ENCODE measurements at regions not wholly inside any gene's neighbourhood (a gene's known extent, or its start where the extent isn't known, plus 50 kb on each side); places are given as distances from the start of the nearest gene placed in this dataset.

DNA sequence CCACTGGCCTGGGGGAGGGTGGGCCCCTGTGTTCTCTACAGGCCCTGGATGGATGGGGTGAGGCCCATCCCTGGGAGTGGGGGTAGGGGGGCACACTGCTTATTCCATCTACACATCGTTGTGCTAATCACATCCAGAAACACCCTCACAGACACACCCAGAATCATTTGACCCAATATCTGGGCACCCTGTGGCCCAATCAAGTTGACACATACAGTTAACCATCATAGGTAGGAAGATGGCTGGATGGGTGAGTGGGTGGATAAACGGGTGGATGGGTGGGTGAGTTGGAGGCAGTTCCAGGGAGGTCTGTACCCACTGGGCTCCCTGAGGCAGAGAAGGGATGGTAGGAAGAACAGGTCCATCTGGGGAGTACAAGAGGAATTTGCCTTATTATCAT lies 81.3 kb upstream of the LINC01488 start:
- no peak for TF ChIP-seq EP300 (IDR thresholded peaks at IDR 0.05)
- TF ChIP-seq, protein P1, sequence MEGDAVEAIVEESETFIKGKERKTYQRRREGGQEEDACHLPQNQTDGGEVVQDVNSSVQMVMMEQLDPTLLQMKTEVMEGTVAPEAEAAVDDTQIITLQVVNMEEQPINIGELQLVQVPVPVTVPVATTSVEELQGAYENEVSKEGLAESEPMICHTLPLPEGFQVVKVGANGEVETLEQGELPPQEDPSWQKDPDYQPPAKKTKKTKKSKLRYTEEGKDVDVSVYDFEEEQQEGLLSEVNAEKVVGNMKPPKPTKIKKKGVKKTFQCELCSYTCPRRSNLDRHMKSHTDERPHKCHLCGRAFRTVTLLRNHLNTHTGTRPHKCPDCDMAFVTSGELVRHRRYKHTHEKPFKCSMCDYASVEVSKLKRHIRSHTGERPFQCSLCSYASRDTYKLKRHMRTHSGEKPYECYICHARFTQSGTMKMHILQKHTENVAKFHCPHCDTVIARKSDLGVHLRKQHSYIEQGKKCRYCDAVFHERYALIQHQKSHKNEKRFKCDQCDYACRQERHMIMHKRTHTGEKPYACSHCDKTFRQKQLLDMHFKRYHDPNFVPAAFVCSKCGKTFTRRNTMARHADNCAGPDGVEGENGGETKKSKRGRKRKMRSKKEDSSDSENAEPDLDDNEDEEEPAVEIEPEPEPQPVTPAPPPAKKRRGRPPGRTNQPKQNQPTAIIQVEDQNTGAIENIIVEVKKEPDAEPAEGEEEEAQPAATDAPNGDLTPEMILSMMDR (IDR thresholded peaks at IDR 0.05), result no peak
- no peak for TF ChIP-seq POLR2A (IDR thresholded peaks at IDR 0.05)

DNA sequence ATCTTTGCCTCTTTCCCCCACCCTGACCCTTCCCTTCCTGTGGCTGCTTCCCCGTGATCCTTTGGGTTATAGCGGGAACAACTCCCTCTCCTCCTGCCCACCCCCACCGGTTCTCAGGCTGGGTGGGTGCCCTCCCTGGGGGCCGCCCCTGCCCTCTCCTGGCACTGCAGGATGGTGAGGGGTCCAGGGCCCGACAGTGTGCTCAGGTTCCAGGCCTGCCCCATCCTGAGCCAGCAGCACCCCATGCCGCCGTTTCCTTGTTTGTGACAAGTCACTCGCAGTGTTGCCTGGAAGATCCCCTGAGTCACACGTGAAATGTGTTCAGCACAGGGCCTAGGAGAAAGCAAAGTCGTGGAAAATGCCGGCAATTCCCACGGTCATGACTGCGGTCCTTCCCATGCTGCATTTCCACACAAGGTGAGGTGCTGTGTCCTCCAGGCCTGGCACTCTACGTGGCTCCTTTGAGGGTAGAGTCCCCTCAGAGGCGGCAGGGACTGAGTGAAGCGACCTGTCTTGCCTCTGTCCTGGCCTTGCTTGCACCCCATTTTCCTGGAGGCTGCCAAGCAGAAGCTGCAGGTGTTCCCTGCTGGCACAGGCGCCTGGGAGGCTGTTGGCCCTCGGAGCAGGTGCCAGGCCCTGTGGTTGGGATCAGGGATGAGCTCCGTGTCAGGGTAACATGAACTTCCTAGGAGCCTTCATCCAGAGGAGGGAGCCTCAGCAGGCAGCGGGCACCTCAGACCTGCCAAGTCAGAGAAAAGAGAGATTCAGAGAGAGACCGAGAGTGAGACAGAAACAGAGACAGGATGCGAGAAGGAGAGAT lies 80.5 kb upstream of the LINC01488 start:
- Histone ChIP-seq H3K9me3 (peaks cover 0 to 16% (median 0%) of the 10 kb centered on the region in 4 donors), H3K27ac (no peak overlapping the region), H3K36me3 (no peaks in the 10 kb centered on the region), H3K27me3 (no peaks in the 10 kb centered on the region), H3K4me1 (peaks cover 0 to 12% (median 2%) of the 10 kb centered on the region in 4 donors), H3K4me3 (no peak overlapping the region)
- no peak for DNase-seq (ENCODE audit: low spot score in 2 of 2)
- WGBS, 2 donors, result 89 to 94% methylated on average over 20 to 21 of the region's 22 CpGs
- TF ChIP-seq, protein P1 (IDR thresholded peaks at IDR 0.05), result no peak
- TF ChIP-seq EP300 (IDR thresholded peaks at IDR 0.05) (no peak), POLR2A (IDR thresholded peaks at IDR 0.05) (no peak)

More for the DNA sequence above, 81.3 kb upstream of the LINC01488 start:
- no peak for DNase-seq (ENCODE audit: low spot score in 2 of 2)
- Histone ChIP-seq H3K27me3 (no peaks in the 10 kb centered on the region), H3K4me3 (no peak overlapping the region), H3K9me3 (peaks cover 0 to 16% (median 0%) of the 10 kb centered on the region in 4 donors), H3K27ac (peak overlapping the region in 2 of 4 donors; percentile 50 to 86), H3K36me3 (no peaks in the 10 kb centered on the region), H3K4me1 (peaks cover 0 to 17% (median 2%) of the 10 kb centered on the region in 4 donors)
- 73 to 81% methylated on average over 2 of the region's 2 CpGs for WGBS, 2 donors

DNA sequence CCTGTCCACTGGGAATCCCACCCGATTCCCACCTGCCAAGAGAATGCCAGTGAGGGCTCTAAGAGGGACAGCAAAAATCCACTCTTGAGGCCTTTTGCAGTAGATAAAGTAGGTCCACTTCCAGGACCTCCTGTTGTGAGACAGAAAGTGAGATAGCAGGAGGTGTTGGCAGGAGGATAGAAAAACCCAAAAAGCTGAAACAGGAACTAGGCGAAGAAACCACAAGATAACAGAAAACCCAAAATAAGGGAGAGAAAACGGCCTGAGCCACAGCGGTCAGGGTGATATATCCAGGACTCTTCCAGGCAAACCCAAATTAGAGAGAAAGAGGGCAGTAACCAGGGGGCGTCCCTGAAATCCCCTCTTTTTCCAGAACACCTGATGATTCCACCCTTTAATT lies 79.7 kb upstream of the LINC01488 start:
- TF ChIP-seq, protein P1 (IDR thresholded peaks at IDR 0.05), result no peak
- no peak for TF ChIP-seq POLR2A (IDR thresholded peaks at IDR 0.05)
- no peak for TF ChIP-seq EP300 (IDR thresholded peaks at IDR 0.05)
- DNase-seq (ENCODE audit: low spot score in 2 of 2), result no peak
- 83 to 87% methylated on average over 5 of the region's 5 CpGs for WGBS, 2 donors
- H3K4me1 ChIP-seq, result peaks cover 0 to 12% (median 2%) of the 10 kb centered on the region in 4 donors
- H3K4me3 ChIP-seq, result no peak overlapping the region
- peaks cover 0 to 16% (median 0%) of the 10 kb centered on the region in 4 donors for H3K9me3 ChIP-seq
- H3K27ac ChIP-seq, result no peak overlapping the region
- no peaks in the 10 kb centered on the region for H3K27me3 ChIP-seq
- no peaks in the 10 kb centered on the region for H3K36me3 ChIP-seq

DNA sequence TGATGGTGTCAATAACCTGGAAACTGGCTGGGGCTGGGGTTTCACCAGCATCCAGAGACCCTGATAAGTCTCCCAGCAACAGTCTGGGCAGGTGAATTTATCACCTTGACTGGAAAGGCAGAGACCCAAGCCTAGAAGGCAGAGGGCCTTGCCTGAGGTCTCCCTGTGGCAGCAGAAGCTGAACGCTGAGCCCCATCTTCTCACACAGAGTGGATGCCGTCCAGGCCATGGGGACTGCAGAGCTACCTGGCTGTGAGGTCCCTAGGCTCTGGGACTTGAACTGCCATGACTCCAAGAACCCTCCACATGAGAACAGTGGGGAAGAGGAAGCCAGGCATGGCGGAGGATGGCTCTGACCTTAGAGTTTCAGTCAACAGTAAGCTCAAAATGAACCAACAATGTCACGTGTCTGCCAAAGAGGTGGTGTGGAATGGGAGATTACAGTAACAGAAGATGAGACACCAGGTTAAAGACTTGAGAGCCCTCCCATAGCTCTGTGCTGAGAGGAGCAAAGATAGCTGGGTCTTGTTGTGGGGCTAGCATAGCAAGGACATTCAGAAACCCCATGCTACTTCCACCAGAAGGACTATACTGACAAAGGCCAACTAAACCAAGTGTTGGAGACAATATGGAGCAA lies 79.1 kb upstream of the LINC01488 start:
- Histone ChIP-seq H3K27me3 (no peaks in the 10 kb centered on the region), H3K9me3 (peaks cover 0 to 16% (median 0%) of the 10 kb centered on the region in 4 donors), H3K4me3 (no peak overlapping the region), H3K36me3 (no peaks in the 10 kb centered on the region), H3K27ac (no peak overlapping the region), H3K4me1 (peaks cover 0 to 12% (median 2%) of the 10 kb centered on the region in 4 donors)
- no peak for DNase-seq (ENCODE audit: low spot score in 2 of 2)
- 50 to 82% methylated on average over 4 of the region's 4 CpGs for WGBS, 2 donors
- no peak for TF ChIP-seq POLR2A (IDR thresholded peaks at IDR 0.05)
- TF ChIP-seq, protein P1 (IDR thresholded peaks at IDR 0.05), result no peak
- TF ChIP-seq EP300 (IDR thresholded peaks at IDR 0.05), result no peak
